ENCODE measurements at regions not wholly inside any gene's neighbourhood (a gene's known extent, or its start where the extent isn't known, plus 50 kb on each side); places are given as distances from the start of the nearest gene placed in this dataset.

- no peak for TF ChIP-seq REST (IDR thresholded peaks at IDR 0.05; ENCODE audit: low read depth, low read length)
- TF ChIP-seq ZNF274 (IDR thresholded peaks at IDR 0.05; ENCODE audit: insufficient read depth, insufficient read length), result no peak
- no peak for TF ChIP-seq ZNF592 (IDR thresholded peaks at IDR 0.05)
- TF ChIP-seq CTCF (IDR thresholded peaks at IDR 0.05 in 2 of 3, conservative IDR thresholded peaks at IDR 0.05 in 1 of 3; ENCODE audit: control insufficient read depth in 2 of 3, extremely low read depth in 1 of 3, insufficient read depth in 1 of 3, low read depth in 3 of 3, low read length in 3 of 3), result no peak
- TF ChIP-seq TCF12 (IDR thresholded peaks at IDR 0.05; ENCODE audit: low read depth, low read length), result no peak
- TF ChIP-seq TCF7 (IDR thresholded peaks at IDR 0.05; ENCODE audit: borderline replicate concordance), result no peak
- no peak for TF ChIP-seq EP300 (IDR thresholded peaks at IDR 0.05; ENCODE audit: borderline replicate concordance in 1 of 2, control insufficient read depth in 1 of 2, low read depth in 2 of 2, low read length in 2 of 2)
- no peak for TF ChIP-seq SUZ12 (IDR thresholded peaks at IDR 0.05; ENCODE audit: unreplicated experiment)
- TF ChIP-seq MEF2A (IDR thresholded peaks at IDR 0.05; ENCODE audit: insufficient read depth, low read depth, low read length), result no peak
- TF ChIP-seq IKZF1 (conservative IDR thresholded peaks at IDR 0.05), result no peak
- no peak for TF ChIP-seq ATF3 (IDR thresholded peaks at IDR 0.05; ENCODE audit: borderline replicate concordance, extremely low read depth, low read depth, low read length)
- no peak for TF ChIP-seq HCFC1 (IDR thresholded peaks at IDR 0.05; ENCODE audit: low read length)
Measured at GRCh38 chr13:64371461-64371860, 2858.7 kb downstream of the PCDH9 start.
